Midbrain (tissue), 1 donor: ENCODE measurements at regions not wholly inside any gene's neighbourhood (a gene's known extent, or its start where the extent isn't known, plus 50 kb on each side); places are given as distances from the start of the nearest gene placed in this dataset.

Experiments
- DNase-seq: peaks from one replicate; lab custom pipeline; 2025; lab: John Stamatoyannopoulos, UW

- no peak for DNase-seq
Measured at GRCh38 chr2:139160836-139161235, 380.6 kb upstream of the NXPH2 start.

GRCh38 chr2:139159177-139159576 is 379.0 kb upstream of the NXPH2 start:
- no peak for DNase-seq

- no peak for DNase-seq
Measured at GRCh38 chr2:139156730-139157129, 376.5 kb upstream of the NXPH2 start.

GRCh38 chr2:139155991-139156390 is 375.8 kb upstream of the NXPH2 start:
- DNase-seq, result no peak

- no peak for DNase-seq
Measured at GRCh38 chr2:139142252-139142880, 362.2 kb upstream of the NXPH2 start.

- DNase-seq, result no peak
Measured at GRCh38 chr2:139124271-139124670, 344.1 kb upstream of the NXPH2 start.

GRCh38 chr2:139123795-139124194 is 343.6 kb upstream of the NXPH2 start:
- no peak for DNase-seq

- DNase-seq, result no peak
Measured at GRCh38 chr2:139122711-139123158, 342.5 kb upstream of the NXPH2 start.

GRCh38 chr2:139099721-139100120 is 319.5 kb upstream of the NXPH2 start:
- DNase-seq, result no peak

GRCh38 chr2:139098961-139099360 is 318.8 kb upstream of the NXPH2 start:
- DNase-seq, result no peak

GRCh38 chr2:139083121-139083520 is 302.9 kb upstream of the NXPH2 start:
- DNase-seq, result no peak

GRCh38 chr2:139080244-139080643 is 300.1 kb upstream of the NXPH2 start:
- no peak for DNase-seq

- no peak for DNase-seq
Measured at GRCh38 chr2:139079311-139079710, 299.1 kb upstream of the NXPH2 start.

GRCh38 chr2:139078376-139078775 is 298.2 kb upstream of the NXPH2 start:
- DNase-seq, result no peak

GRCh38 chr2:139077099-139077737 is 297.0 kb upstream of the NXPH2 start:
- no peak for DNase-seq

GRCh38 chr2:139067874-139068273 is 287.7 kb upstream of the NXPH2 start:
- no peak for DNase-seq

- no peak for DNase-seq
Measured at GRCh38 chr2:139067072-139067471, 286.9 kb upstream of the NXPH2 start.

- no peak for DNase-seq
Measured at GRCh38 chr2:139064159-139064558, 284.0 kb upstream of the NXPH2 start.

GRCh38 chr2:139059617-139060016 is 279.4 kb upstream of the NXPH2 start:
- DNase-seq, result no peak

- no peak for DNase-seq
Measured at GRCh38 chr2:139055202-139055601, 275.0 kb upstream of the NXPH2 start.

- no peak for DNase-seq
Measured at GRCh38 chr2:139048017-139048416, 267.8 kb upstream of the NXPH2 start.

GRCh38 chr2:139045524-139045923 is 265.3 kb upstream of the NXPH2 start:
- DNase-seq, result no peak

- no peak for DNase-seq
Measured at GRCh38 chr2:139034064-139034463, 253.9 kb upstream of the NXPH2 start.

GRCh38 chr2:139033300-139033699 is 253.1 kb upstream of the NXPH2 start:
- DNase-seq, result no peak
